K562 (cell line): ENCODE measurements at regions not wholly inside any gene's neighbourhood (a gene's known extent, or its start where the extent isn't known, plus 50 kb on each side); places are given as distances from the start of the nearest gene placed in this dataset.

Experiments
- ATAC-seq: fragments of 200-7000 bp; cut with Tn5 transposase; 3 replicates; pipeline ENCODE4 v1.9.1; 2020; ENCODE audit warnings: moderate library complexity
- BruUV-seq: library from RNA; stranded (reverse); fragments of 400-500 nt; replicated peaks from 2 replicates; lab custom pipeline; 2021; lab: Mats Ljungman, UMichigan
- CTCF ChIA-PET: fragments of 300-600 bp; formaldehyde crosslinking; extraction: SDS; loops from one replicate; lab custom pipeline; 2021; ENCODE audit warnings: low intra/inter-chr PET ratio; lab: Yijun Ruan, JAX
- POLR2A ChIA-PET: fragments of 300-600, 350-650 bp; sonication (Branson Sonifier 250); formaldehyde crosslinking; extraction: SDS; loops from one replicate; lab custom pipeline; 2021; ENCODE audit warnings: antibody characterized with exemption, inconsistent platforms; lab: Yijun Ruan, JAX
- DNase-seq, 4 experiments: peaks; one replicate each; pipeline versions ENCODE4 v3.0.0 to v3.0.0-alpha.2; 2011 to 2018; ENCODE audit warnings: low spot score in 3 of 4, mixed read lengths in 3 of 4; ENCODE audit errors: extremely low read depth in 1 of 4
- FAIRE-seq: peaks from 2 replicates; lab custom pipeline; 2011; peaks lifted over from hg19 to GRCh38; lab: Jason Lieb, UNC
- H2AFZ ChIP-seq: 2 replicates; pipeline ENCODE4 v1.6.0; 2011; ENCODE audit warnings: low read depth, low read length, control low read depth, inconsistent platforms
- H3K27ac ChIP-seq: fragments of 200-600 bp; 3 replicates; pipeline ENCODE4 v1.8.0; 2011; ENCODE audit warnings: low read depth, mild to moderate bottlenecking, control low read depth, inconsistent platforms, low read length, moderate library complexity, mixed read lengths; ENCODE audit errors: extremely low read depth
- H3K27me3 ChIP-seq, 2 experiments: fragments of 300-600 bp in 1 of 2; 2 replicates in 1 of 2; 3 replicates in 1 of 2; pipeline versions ENCODE4 v1.6.0 to v1.8.0; 2011; ENCODE audit warnings: inconsistent platforms in 2 of 2, low read length in 2 of 2, mild to moderate bottlenecking in 1 of 2, mixed read lengths in 1 of 2, moderate library complexity in 1 of 2; ENCODE audit not compliant: control insufficient read depth in 2 of 2, insufficient read depth in 2 of 2
- H3K36me3 ChIP-seq: fragments of 300-600 bp; 3 replicates; pipeline ENCODE4 v1.8.0; 2011; ENCODE audit warnings: mild to moderate bottlenecking, low read length, inconsistent platforms; ENCODE audit not compliant: control insufficient read depth, insufficient read depth
- H3K4me1 ChIP-seq, 2 experiments: fragments of 200-600 bp in 1 of 2; replicated peaks in 1 of 2; 2 replicates in 1 of 2; 3 replicates in 1 of 2; pipeline versions ENCODE4 v1.5.1 to v1.8.0; 2011; ENCODE audit warnings: inconsistent platforms in 2 of 2, low read length in 2 of 2, mild to moderate bottlenecking in 1 of 2, mixed read lengths in 1 of 2, moderate library complexity in 1 of 2; ENCODE audit not compliant: control insufficient read depth in 2 of 2, insufficient read depth in 2 of 2
- H3K4me2 ChIP-seq: 2 replicates; pipeline ENCODE4 v1.6.1; 2011; ENCODE audit warnings: low read length, control low read depth, inconsistent platforms, mixed read lengths; ENCODE audit not compliant: insufficient read depth
- H3K4me3 ChIP-seq: fragments of 200-600 bp; sonication (generic), shearing (Covaris generic); 2 replicates; pipeline ENCODE4 v1.5.1; 2016; ENCODE audit warnings: control low read depth, inconsistent platforms
- H3K79me2 ChIP-seq: fragments of 200-600 bp; 3 replicates; pipeline ENCODE4 v1.8.0; 2011; ENCODE audit warnings: low read length, inconsistent platforms; ENCODE audit not compliant: control insufficient read depth, insufficient read depth
- H3K9ac ChIP-seq, 2 experiments: 2 replicates each; pipeline versions ENCODE4 v1.6.0 to v1.6.1; 2011; ENCODE audit warnings: low read depth in 2 of 2, low read length in 2 of 2, control low read depth in 1 of 2, inconsistent platforms in 1 of 2, mild to moderate bottlenecking in 1 of 2, mixed read lengths in 1 of 2; ENCODE audit not compliant: insufficient read depth in 1 of 2
- H3K9me1 ChIP-seq: one replicate; pipeline ENCODE4 v1.6.0; 2011; ENCODE audit warnings: inconsistent platforms, mild to moderate bottlenecking, low read length, moderate library complexity; ENCODE audit not compliant: control insufficient read depth, insufficient read depth
- H3K9me3 ChIP-seq: replicated peaks from 2 replicates; pipeline ENCODE4 v1.5.1; 2011; ENCODE audit warnings: low read depth, low read length, inconsistent platforms; ENCODE audit not compliant: control insufficient read depth, insufficient read depth
- H4K20me1 ChIP-seq: replicated peaks from 2 replicates; pipeline ENCODE4 v1.6.1; 2011; ENCODE audit warnings: low read length, inconsistent platforms, mixed read lengths; ENCODE audit not compliant: control insufficient read depth, insufficient read depth
- DNMT1 ChIP-seq: fragments of 450-650 bp; IDR thresholded peaks from 2 replicates; pipeline ENCODE4 v1.6.1; 2016; ENCODE audit warnings: antibody characterized with exemption, mild to moderate bottlenecking
- E2F3 ChIP-seq: fragments of 250-450 bp; sonication (Bioruptor Pico); IDR thresholded peaks from 2 replicates; pipeline ENCODE4 v1.4.0; 2020; ENCODE audit warnings: mild to moderate bottlenecking
- HEY1 ChIP-seq: fragments of 250-450 bp; sonication (Bioruptor Pico); IDR thresholded peaks from 2 replicates; pipeline ENCODE4 v1.5.0; 2020; ENCODE audit warnings: mild to moderate bottlenecking, moderate library complexity, borderline replicate concordance
- MTA2 ChIP-seq: fragments of 450-650 bp; IDR thresholded peaks from 2 replicates; pipeline ENCODE4 v1.6.1; 2016; ENCODE audit warnings: low read depth
- NR4A1 ChIP-seq, 2 experiments: fragments of 250-450 bp in 1 of 2; fragments of 450-650 bp in 1 of 2; sonication (Bioruptor Pico) in 1 of 2; IDR thresholded peaks; 2 replicates each; pipeline versions ENCODE4 v1.4.0 to v1.6.1; 2016 to 2020; ENCODE audit warnings: mild to moderate bottlenecking in 2 of 2, missing compliant biosample characterization in 1 of 2, missing genetic modification characterization in 1 of 2, moderate library complexity in 1 of 2
- PTTG1 ChIP-seq: fragments of 450-650 bp; IDR thresholded peaks from 2 replicates; pipeline ENCODE4 v1.6.1; 2016; ENCODE audit warnings: low read depth, mild to moderate bottlenecking, missing genetic modification characterization, missing compliant biosample characterization
- SMAD1 ChIP-seq: fragments of 150-350 bp; IDR thresholded peaks from 2 replicates; pipeline ENCODE4 v1.6.1; 2014; ENCODE audit warnings: low read length, low read depth; ENCODE audit not compliant: partially characterized antibody
- SMARCA4 ChIP-seq: fragments of 450-650 bp; IDR thresholded peaks from 2 replicates; pipeline ENCODE4 v1.6.1; 2016
- ZNF408 ChIP-seq: fragments of 250-450 bp; sonication (Bioruptor Pico); IDR thresholded peaks from 2 replicates; pipeline ENCODE4 v1.4.0; 2020; ENCODE audit warnings: low read depth, mild to moderate bottlenecking, moderate library complexity
- WGBS: fragments of 100-300 bp; shearing (Covaris generic); methylation state at CpG from one replicate; pipeline ENCODE4 v1.1.6; 2016; ENCODE audit warnings: low coverage, mixed read lengths; ENCODE audit not compliant: insufficient coverage; ENCODE audit errors: missing lambda C conversion rate; 5-methylcytosine and 5-hydroxymethylcytosine counted together
- in situ Hi-C: fragments of 300-500 bp; cut with MboI; formaldehyde crosslinking; loops from 4 replicates; pipeline ENCODE4 v1.15.0; 2018; ENCODE audit warnings: inconsistent platforms, mixed read lengths
- intact Hi-C: fragments of 100-400 bp; cut with micrococcal nuclease; formaldehyde crosslinking; loops from 2 replicates; pipeline ENCODE4 v1.14.2; 2022
- TF ChIP-seq, protein P1 (sequence below), 2 experiments: fragments of 150-350 bp in 1 of 2; IDR thresholded peaks; 2 replicates each; pipeline ENCODE4 v1.6.1; 2012 to 2016; ENCODE audit warnings: low read depth in 2 of 2, low read length in 2 of 2, mild to moderate bottlenecking in 1 of 2, moderate library complexity in 1 of 2
- TF ChIP-seq, protein P2 (sequence below): fragments of 450-650 bp; IDR thresholded peaks from 2 replicates; pipeline ENCODE4 v1.7.0; 2016; ENCODE audit warnings: borderline replicate concordance
- TF ChIP-seq, protein P3 (sequence below): fragments of 250-450 bp; sonication (Bioruptor Pico); IDR thresholded peaks from 2 replicates; pipeline ENCODE4 v1.5.0; 2021; ENCODE audit warnings: mild to moderate bottlenecking, moderate library complexity
- TF ChIP-seq, protein P4 (sequence below): sonication (generic); formaldehyde crosslinking; IDR thresholded peaks from 2 replicates; pipeline ENCODE4 v1.5.0; 2020; ENCODE audit warnings: missing genetic modification reagents

DNA sequence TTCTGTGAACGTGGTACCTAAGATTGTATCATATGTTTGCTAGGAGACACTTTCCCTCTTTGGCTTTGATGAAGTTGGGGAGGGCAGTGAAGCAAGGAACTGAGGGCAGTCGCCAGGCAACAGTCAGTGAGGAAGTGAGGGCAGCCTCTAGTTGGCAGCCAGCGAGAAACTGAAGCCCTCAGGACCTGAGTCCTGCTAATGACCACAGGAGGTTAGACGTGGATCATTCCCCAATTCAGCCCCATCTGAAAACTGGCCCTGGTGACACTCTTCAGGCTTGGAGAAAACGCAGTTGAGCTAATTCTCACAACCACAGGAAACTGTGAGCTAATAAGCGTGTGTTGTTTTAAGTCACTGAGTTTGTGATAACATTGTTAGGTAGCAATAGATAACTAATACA is 84.5 kb upstream of the REG3G start (continued):
- no peak for TF ChIP-seq SMAD1
- no peak for TF ChIP-seq PTTG1 (tag)
- no peak for TF ChIP-seq MTA2
- no peak for TF ChIP-seq SMARCA4
- TF ChIP-seq, protein P1, sequence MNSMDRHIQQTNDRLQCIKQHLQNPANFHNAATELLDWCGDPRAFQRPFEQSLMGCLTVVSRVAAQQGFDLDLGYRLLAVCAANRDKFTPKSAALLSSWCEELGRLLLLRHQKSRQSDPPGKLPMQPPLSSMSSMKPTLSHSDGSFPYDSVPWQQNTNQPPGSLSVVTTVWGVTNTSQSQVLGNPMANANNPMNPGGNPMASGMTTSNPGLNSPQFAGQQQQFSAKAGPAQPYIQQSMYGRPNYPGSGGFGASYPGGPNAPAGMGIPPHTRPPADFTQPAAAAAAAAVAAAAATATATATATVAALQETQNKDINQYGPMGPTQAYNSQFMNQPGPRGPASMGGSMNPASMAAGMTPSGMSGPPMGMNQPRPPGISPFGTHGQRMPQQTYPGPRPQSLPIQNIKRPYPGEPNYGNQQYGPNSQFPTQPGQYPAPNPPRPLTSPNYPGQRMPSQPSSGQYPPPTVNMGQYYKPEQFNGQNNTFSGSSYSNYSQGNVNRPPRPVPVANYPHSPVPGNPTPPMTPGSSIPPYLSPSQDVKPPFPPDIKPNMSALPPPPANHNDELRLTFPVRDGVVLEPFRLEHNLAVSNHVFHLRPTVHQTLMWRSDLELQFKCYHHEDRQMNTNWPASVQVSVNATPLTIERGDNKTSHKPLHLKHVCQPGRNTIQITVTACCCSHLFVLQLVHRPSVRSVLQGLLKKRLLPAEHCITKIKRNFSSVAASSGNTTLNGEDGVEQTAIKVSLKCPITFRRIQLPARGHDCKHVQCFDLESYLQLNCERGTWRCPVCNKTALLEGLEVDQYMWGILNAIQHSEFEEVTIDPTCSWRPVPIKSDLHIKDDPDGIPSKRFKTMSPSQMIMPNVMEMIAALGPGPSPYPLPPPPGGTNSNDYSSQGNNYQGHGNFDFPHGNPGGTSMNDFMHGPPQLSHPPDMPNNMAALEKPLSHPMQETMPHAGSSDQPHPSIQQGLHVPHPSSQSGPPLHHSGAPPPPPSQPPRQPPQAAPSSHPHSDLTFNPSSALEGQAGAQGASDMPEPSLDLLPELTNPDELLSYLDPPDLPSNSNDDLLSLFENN (IDR thresholded peaks at IDR 0.05; ENCODE audit: low read depth in 2 of 2, low read length in 2 of 2) = no peak
- TF ChIP-seq, protein P2, sequence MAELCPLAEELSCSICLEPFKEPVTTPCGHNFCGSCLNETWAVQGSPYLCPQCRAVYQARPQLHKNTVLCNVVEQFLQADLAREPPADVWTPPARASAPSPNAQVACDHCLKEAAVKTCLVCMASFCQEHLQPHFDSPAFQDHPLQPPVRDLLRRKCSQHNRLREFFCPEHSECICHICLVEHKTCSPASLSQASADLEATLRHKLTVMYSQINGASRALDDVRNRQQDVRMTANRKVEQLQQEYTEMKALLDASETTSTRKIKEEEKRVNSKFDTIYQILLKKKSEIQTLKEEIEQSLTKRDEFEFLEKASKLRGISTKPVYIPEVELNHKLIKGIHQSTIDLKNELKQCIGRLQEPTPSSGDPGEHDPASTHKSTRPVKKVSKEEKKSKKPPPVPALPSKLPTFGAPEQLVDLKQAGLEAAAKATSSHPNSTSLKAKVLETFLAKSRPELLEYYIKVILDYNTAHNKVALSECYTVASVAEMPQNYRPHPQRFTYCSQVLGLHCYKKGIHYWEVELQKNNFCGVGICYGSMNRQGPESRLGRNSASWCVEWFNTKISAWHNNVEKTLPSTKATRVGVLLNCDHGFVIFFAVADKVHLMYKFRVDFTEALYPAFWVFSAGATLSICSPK = no peak

DNA sequence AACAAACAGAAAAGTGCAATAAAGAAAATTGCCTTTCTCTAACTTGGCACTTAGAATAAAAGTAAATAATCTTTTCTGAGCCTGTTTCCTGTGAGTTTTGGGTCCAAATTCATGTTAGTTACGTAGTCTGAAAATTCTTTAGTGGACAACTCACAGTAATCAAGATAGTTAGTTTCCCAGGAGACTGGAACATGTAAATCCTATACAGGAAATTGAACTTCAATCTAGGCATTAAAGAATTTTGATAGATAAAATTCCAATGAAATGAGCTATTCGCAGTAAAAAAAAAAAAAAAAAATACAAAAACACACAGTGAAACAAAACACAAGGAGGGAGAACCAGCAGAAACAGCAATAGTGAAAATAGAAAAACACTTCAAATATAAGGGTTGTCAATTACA is 83.8 kb upstream of the REG3G start:
- POLR2A ChIA-PET = no interaction called here
- no peak for TF ChIP-seq ZNF408 (CRISPR knock-in tag)
- TF ChIP-seq, protein P3, sequence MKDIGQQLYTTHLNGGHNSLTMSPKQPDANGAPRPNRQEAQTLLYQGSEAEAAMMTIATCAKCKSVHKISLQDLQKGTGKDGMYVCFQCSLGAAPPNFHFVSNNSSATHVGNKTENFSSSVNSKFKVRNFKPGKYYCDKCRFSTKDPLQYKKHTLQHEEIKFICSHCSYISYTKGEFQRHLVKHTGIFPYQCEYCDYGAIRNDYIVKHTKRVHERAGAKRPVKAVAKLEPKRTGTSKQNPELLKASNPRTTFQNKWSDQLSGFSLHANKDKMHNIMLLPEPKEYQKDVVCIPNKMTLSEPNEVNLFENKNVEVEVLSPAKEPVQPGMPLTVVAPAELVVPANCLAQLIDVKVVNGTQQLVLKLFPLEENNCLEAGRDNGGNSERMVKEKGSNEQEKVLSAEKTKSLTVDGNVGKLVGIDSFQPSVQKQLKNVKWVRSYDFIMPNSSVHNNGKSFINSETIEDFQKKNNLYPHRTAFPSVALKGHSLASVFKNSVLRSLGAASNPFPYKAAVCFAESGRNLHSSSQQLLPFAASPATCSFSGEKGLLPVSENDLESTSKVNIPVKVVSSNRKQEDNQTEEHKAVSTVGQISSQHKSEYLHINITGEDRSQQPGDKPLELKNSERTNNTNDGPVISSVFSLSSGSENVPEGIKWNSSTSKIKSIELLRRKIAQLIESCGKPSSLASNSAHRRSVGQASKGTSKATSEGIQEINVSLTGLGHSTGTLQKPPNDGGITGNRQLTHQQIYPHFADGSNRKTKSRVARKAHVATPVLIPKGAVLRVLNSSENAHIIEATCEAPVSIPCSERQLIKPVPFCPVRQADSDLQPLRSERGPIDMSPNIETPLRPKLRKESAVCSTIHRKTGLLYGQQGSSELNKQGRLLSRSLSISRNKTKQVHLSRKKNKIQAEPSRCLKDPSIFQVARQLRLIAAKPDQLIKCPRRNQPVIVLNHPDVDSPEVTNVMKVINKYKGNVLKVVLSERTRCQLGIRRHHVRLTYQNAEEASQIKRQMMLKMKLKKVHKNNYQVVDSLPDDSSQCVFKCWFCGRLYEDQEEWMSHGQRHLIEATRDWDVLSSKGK = no peak
- no peak for TF ChIP-seq NR4A1 (CRISPR knock-in tag; IDR thresholded peaks at IDR 0.05)
- TF ChIP-seq NR4A1 (tag; IDR thresholded peaks at IDR 0.05) = no peak
- no peak for TF ChIP-seq E2F3
- TF ChIP-seq DNMT1 = no peak
- TF ChIP-seq HEY1 (CRISPR knock-in tag) = no peak
- TF ChIP-seq, protein P4, sequence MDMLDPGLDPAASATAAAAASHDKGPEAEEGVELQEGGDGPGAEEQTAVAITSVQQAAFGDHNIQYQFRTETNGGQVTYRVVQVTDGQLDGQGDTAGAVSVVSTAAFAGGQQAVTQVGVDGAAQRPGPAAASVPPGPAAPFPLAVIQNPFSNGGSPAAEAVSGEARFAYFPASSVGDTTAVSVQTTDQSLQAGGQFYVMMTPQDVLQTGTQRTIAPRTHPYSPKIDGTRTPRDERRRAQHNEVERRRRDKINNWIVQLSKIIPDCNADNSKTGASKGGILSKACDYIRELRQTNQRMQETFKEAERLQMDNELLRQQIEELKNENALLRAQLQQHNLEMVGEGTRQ (CRISPR knock-in tag) = no peak

More for the DNA sequence above, 83.8 kb upstream of the REG3G start:
- FAIRE-seq (no peak), ATAC-seq (no peak), DNase-seq (no peak)
- Histone ChIP-seq H3K27me3 (no peaks in the 10 kb centered on the region), H3K79me2 (no peaks in the 10 kb centered on the region), H3K4me1 (no peaks in the 10 kb centered on the region), H3K4me3 (no peak overlapping the region), H3K9me1 (no peaks in the 10 kb centered on the region), H3K36me3 (no peaks in the 10 kb centered on the region), H3K27ac (no peak overlapping the region), H3K9me3 (no peaks in the 10 kb centered on the region), H3K9ac (no peak overlapping the region), H4K20me1 (no peaks in the 10 kb centered on the region), H2AFZ (no peak overlapping the region), H3K4me2 (no peak overlapping the region)
- intact Hi-C loops = no loop called here
- in situ Hi-C loops = no loop called here
- CTCF ChIA-PET = no interaction called here
- no TSS peak for BruUV-seq
- WGBS = 5% methylated on average over 2 of the region's 2 CpGs
